ENCODE measurements at regions not wholly inside any gene's neighbourhood (a gene's known extent, or its start where the extent isn't known, plus 50 kb on each side); places are given as distances from the start of the nearest gene placed in this dataset.

DNA sequence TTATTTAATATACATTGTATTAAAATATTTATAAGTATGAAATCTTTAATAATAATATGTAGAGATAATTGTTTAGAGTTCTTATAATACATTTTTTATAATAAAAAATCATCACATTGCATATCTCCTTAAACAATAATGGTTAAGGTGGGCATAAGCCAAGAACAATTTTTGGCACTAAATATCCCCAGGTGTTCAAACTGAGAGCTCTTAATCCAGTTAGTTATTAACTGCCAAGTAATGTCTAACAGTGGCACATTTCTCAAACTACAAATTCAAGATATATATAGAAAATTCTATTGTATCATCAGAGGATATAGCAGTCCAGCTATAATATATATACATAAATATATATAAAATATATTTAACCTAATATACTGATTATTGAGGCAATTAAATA is 680.8 kb downstream of the SI start:
- no peaks in the 10 kb centered on the region for H3K4me1 ChIP-seq (ENCODE audit: control insufficient read depth in 1 of 2, insufficient read depth in 2 of 2, low read length in 2 of 2)
- TF ChIP-seq, protein P1, sequence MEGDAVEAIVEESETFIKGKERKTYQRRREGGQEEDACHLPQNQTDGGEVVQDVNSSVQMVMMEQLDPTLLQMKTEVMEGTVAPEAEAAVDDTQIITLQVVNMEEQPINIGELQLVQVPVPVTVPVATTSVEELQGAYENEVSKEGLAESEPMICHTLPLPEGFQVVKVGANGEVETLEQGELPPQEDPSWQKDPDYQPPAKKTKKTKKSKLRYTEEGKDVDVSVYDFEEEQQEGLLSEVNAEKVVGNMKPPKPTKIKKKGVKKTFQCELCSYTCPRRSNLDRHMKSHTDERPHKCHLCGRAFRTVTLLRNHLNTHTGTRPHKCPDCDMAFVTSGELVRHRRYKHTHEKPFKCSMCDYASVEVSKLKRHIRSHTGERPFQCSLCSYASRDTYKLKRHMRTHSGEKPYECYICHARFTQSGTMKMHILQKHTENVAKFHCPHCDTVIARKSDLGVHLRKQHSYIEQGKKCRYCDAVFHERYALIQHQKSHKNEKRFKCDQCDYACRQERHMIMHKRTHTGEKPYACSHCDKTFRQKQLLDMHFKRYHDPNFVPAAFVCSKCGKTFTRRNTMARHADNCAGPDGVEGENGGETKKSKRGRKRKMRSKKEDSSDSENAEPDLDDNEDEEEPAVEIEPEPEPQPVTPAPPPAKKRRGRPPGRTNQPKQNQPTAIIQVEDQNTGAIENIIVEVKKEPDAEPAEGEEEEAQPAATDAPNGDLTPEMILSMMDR (IDR thresholded peaks at IDR 0.05) = no peak
- intact Hi-C loops (cut with micrococcal nuclease) = no loop called here

DNA sequence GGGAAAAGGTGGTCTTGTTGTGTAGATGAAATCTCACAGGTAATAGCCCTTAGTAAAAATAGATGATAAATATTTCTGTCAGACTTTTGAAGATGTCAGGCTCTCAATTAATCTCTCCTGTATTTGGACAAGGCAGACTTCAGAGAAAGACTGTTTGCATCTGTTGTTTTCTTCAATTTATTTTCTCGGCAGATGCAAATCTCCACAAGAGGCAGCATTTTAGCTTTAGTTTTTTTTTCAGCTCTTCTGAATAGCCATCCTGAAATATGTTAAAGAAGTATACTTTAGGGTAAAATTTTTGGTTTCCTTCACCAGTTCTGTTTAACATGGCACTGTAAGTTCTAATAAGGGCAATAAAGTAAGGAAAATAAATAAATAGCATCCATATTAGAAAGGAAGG is 685.1 kb downstream of the SI start:
- intact Hi-C loops (cut with micrococcal nuclease) = no loop called here
- TF ChIP-seq, protein P1 (IDR thresholded peaks at IDR 0.05) = no peak
- no peaks in the 10 kb centered on the region for H3K4me1 Mint-ChIP-seq
- Histone ChIP-seq H3K36me3 (replicated peaks in 1 of 2; ENCODE audit: control insufficient read depth in 1 of 2, insufficient read depth in 2 of 2, low read length in 2 of 2) (no peaks in the 10 kb centered on the region), H3K79me2 (ENCODE audit: insufficient read depth, low read length) (no peaks in the 10 kb centered on the region), H3K4me3 (replicated peaks in 1 of 3; ENCODE audit: low read depth in 2 of 3, low read length in 3 of 3) (no peak overlapping the region), H3K27me3 (ENCODE audit: control insufficient read depth in 2 of 2, insufficient read depth in 2 of 2, low read length in 2 of 2) (no peaks in the 10 kb centered on the region), H3K27ac (ENCODE audit: low read depth in 1 of 2, low read length in 2 of 2) (no peak overlapping the region), H3K9me3 (replicated peaks in 1 of 2; ENCODE audit: control insufficient read depth in 1 of 2, insufficient read depth in 1 of 2, low read length in 2 of 2) (no peaks in the 10 kb centered on the region), H3K4me2 (replicated peaks; ENCODE audit: extremely low read depth, low read length, poor library complexity, severe bottlenecking) (no peak overlapping the region), H2AFZ (ENCODE audit: insufficient read depth, low read depth, low read length, poor library complexity, severe bottlenecking) (no peak overlapping the region), H4K20me1 (ENCODE audit: insufficient read depth, low read length) (no peaks in the 10 kb centered on the region), H3K4me1 (ENCODE audit: control insufficient read depth in 1 of 2, insufficient read depth in 2 of 2, low read length in 2 of 2) (no peaks in the 10 kb centered on the region), H3K9ac (ENCODE audit: insufficient read depth, low read length, poor library complexity, severe bottlenecking) (no peak overlapping the region)
- no peak overlapping the region for H3K27ac Mint-ChIP-seq
- no peaks in the 10 kb centered on the region for H3K36me3 Mint-ChIP-seq
- H3K9me3 Mint-ChIP-seq = peaks cover 0 to 2% (median 0%) of the 10 kb centered on the region in 7 donors
- DNase-seq = no peak
- H3K27me3 Mint-ChIP-seq (ENCODE audit: low read depth in 3 of 3) = peaks cover 0 to 1% (median 0%) of the 10 kb centered on the region in 3 donors
- 100% methylated on average over 1 of the region's 1 CpG for WGBS (ENCODE audit: insufficient coverage)
- no peak overlapping the region for H3K4me3 Mint-ChIP-seq

More for the DNA sequence above, 680.8 kb downstream of the SI start:
- Mint-ChIP-seq H3K27me3 (ENCODE audit: low read depth in 3 of 3) (no peaks in the 10 kb centered on the region), H3K36me3 (no peaks in the 10 kb centered on the region), H3K27ac (no peak overlapping the region), H3K4me1 (no peaks in the 10 kb centered on the region), H3K4me3 (no peak overlapping the region), H3K9me3 (peaks cover 0 to 6% (median 1%) of the 10 kb centered on the region in 7 donors)
- no peaks in the 10 kb centered on the region for H3K36me3 ChIP-seq (replicated peaks in 1 of 2; ENCODE audit: control insufficient read depth in 1 of 2, insufficient read depth in 2 of 2, low read length in 2 of 2)
- no peak for DNase-seq
- H4K20me1 ChIP-seq (ENCODE audit: insufficient read depth, low read length) = no peaks in the 10 kb centered on the region
- H3K9me3 ChIP-seq (replicated peaks in 1 of 2; ENCODE audit: control insufficient read depth in 1 of 2, insufficient read depth in 1 of 2, low read length in 2 of 2) = peaks cover 0 to 17% of the 10 kb centered on the region in 2 donors
- no peaks in the 10 kb centered on the region for H3K27me3 ChIP-seq (ENCODE audit: control insufficient read depth in 2 of 2, insufficient read depth in 2 of 2, low read length in 2 of 2)
- no peak overlapping the region for H3K4me2 ChIP-seq (replicated peaks; ENCODE audit: extremely low read depth, low read length, poor library complexity, severe bottlenecking)
- no peaks in the 10 kb centered on the region for H3K79me2 ChIP-seq (ENCODE audit: insufficient read depth, low read length)
- H3K27ac ChIP-seq (ENCODE audit: low read depth in 1 of 2, low read length in 2 of 2) = no peak overlapping the region
- H3K9ac ChIP-seq (ENCODE audit: insufficient read depth, low read length, poor library complexity, severe bottlenecking) = no peak overlapping the region
- H2AFZ ChIP-seq (ENCODE audit: insufficient read depth, low read depth, low read length, poor library complexity, severe bottlenecking) = no peak overlapping the region
- H3K4me3 ChIP-seq (replicated peaks in 1 of 3; ENCODE audit: low read depth in 2 of 3, low read length in 3 of 3) = no peak overlapping the region

Data from CD14-positive monocyte (primary cell).